ENCODE measurements at regions not wholly inside any gene's neighbourhood (a gene's known extent, or its start where the extent isn't known, plus 50 kb on each side); places are given as distances from the start of the nearest gene placed in this dataset.

- no peak for TF ChIP-seq CTCF (IDR thresholded peaks at IDR 0.05)
- H3K27ac ChIP-seq: no peak overlapping the region
- 68 to 89% (median 83%) methylated on average over 4 of the region's 4 CpGs for WGBS, 3 donors
- intact Hi-C loops (cut with DNase I): no loop called here
- no peaks in the 10 kb centered on the region for H3K4me1 ChIP-seq
- no peaks in the 10 kb centered on the region for H3K9me3 ChIP-seq
- H3K27me3 ChIP-seq (ENCODE audit: insufficient read depth in 3 of 3, low read length in 2 of 3): peaks cover 0 to 9% (median 0%) of the 10 kb centered on the region in 3 donors
- no peak for ATAC-seq
- no peak for DNase-seq
- no peaks in the 10 kb centered on the region for H3K36me3 ChIP-seq (ENCODE audit: insufficient read depth in 1 of 2, low read depth in 1 of 2)
- H3K4me3 ChIP-seq: no peak overlapping the region
These were observed 300.3 kb upstream of the MGAT5 start for GRCh38 chr2:133953524-133953923.

GRCh38 chr2:133954636-133955035 lies 299.2 kb upstream of the MGAT5 start:
- DNase-seq: no peak
- H3K4me3 ChIP-seq: no peak overlapping the region
- TF ChIP-seq CTCF (IDR thresholded peaks at IDR 0.05): no peak
- H3K4me1 ChIP-seq: no peaks in the 10 kb centered on the region
- WGBS, 3 donors: 77 to 80% (median 80%) methylated on average over 1 of the region's 1 CpG
- no peaks in the 10 kb centered on the region for H3K9me3 ChIP-seq
- no peak overlapping the region for H3K27ac ChIP-seq
- intact Hi-C loops (cut with DNase I): no loop called here
- no peaks in the 10 kb centered on the region for H3K36me3 ChIP-seq (ENCODE audit: insufficient read depth in 1 of 2, low read depth in 1 of 2)
- peaks cover 0 to 9% (median 0%) of the 10 kb centered on the region in 3 donors for H3K27me3 ChIP-seq (ENCODE audit: insufficient read depth in 3 of 3, low read length in 2 of 3)
- ATAC-seq: no peak

GRCh38 chr2:133955169-133955568 lies 298.7 kb upstream of the MGAT5 start:
- Histone ChIP-seq H3K27ac (no peak overlapping the region), H3K27me3 (ENCODE audit: insufficient read depth in 3 of 3, low read length in 2 of 3) (peaks cover 0 to 9% (median 0%) of the 10 kb centered on the region in 3 donors), H3K9me3 (no peaks in the 10 kb centered on the region), H3K4me3 (no peak overlapping the region), H3K36me3 (ENCODE audit: insufficient read depth in 1 of 2, low read depth in 1 of 2) (no peaks in the 10 kb centered on the region), H3K4me1 (no peaks in the 10 kb centered on the region)
- 51 to 59% (median 52%) methylated on average over 3 of the region's 3 CpGs for WGBS, 3 donors
- intact Hi-C loops (cut with DNase I): no loop called here
- ATAC-seq: no peak
- DNase-seq: no peak
- no peak for TF ChIP-seq CTCF (IDR thresholded peaks at IDR 0.05)

GRCh38 chr2:133956434-133956935 lies 297.4 kb upstream of the MGAT5 start:
- Histone ChIP-seq H3K4me1 (no peaks in the 10 kb centered on the region), H3K4me3 (no peak overlapping the region), H3K9me3 (no peaks in the 10 kb centered on the region), H3K36me3 (ENCODE audit: insufficient read depth in 1 of 2, low read depth in 1 of 2) (no peaks in the 10 kb centered on the region), H3K27me3 (ENCODE audit: insufficient read depth in 3 of 3, low read length in 2 of 3) (peaks cover 0 to 9% (median 0%) of the 10 kb centered on the region in 3 donors), H3K27ac (no peak overlapping the region)
- TF ChIP-seq CTCF (IDR thresholded peaks at IDR 0.05): no peak
- no peak for ATAC-seq
- no peak for DNase-seq
- WGBS, 3 donors: 33 to 45% (median 35%) methylated on average over 4 of the region's 4 CpGs
- intact Hi-C loops (cut with DNase I): no loop called here

Measured in psoas muscle (tissue), 7 donors.